ENCODE measurements at regions not wholly inside any gene's neighbourhood (a gene's known extent, or its start where the extent isn't known, plus 50 kb on each side); places are given as distances from the start of the nearest gene placed in this dataset.

DNA sequence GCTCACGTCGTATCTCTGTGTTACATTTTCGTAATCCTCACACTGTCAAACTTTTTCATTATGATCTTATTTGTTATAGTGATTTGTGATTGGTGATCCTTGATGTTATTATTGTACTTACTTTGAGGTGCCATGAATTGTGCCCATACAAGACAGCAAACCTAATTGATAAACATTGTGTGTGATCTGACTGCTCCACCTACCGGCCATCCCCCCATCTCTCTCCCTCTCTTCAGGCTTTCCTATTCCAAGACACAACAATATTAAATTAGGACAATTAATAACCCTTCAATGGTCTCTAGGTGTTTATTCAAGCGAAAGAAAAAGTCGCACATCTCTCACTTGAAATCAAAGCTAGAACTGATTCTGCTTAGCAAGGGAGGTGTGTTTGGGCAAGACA is 349.3 kb downstream of the RBM26 start:
- intact Hi-C loops (cut with DNase I), result no loop called here
- Histone ChIP-seq H3K4me3 (no peak overlapping the region), H3K4me1 (replicated peaks in 1 of 2) (no peaks in the 10 kb centered on the region), H3K27ac (no peak overlapping the region), H3K27me3 (no peaks in the 10 kb centered on the region), H3K9me3 (replicated peaks in 1 of 3) (no peaks in the 10 kb centered on the region), H3K36me3 (replicated peaks in 1 of 2) (no peaks in the 10 kb centered on the region)
- TF ChIP-seq POLR2A (IDR thresholded peaks at IDR 0.05), result no peak
- TF ChIP-seq, protein P1, sequence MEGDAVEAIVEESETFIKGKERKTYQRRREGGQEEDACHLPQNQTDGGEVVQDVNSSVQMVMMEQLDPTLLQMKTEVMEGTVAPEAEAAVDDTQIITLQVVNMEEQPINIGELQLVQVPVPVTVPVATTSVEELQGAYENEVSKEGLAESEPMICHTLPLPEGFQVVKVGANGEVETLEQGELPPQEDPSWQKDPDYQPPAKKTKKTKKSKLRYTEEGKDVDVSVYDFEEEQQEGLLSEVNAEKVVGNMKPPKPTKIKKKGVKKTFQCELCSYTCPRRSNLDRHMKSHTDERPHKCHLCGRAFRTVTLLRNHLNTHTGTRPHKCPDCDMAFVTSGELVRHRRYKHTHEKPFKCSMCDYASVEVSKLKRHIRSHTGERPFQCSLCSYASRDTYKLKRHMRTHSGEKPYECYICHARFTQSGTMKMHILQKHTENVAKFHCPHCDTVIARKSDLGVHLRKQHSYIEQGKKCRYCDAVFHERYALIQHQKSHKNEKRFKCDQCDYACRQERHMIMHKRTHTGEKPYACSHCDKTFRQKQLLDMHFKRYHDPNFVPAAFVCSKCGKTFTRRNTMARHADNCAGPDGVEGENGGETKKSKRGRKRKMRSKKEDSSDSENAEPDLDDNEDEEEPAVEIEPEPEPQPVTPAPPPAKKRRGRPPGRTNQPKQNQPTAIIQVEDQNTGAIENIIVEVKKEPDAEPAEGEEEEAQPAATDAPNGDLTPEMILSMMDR (IDR thresholded peaks at IDR 0.05), result no peak
- no peak for DNase-seq
- WGBS, 4 donors, result 79 to 85% (median 79%) methylated on average over 6 of the region's 6 CpGs

DNA sequence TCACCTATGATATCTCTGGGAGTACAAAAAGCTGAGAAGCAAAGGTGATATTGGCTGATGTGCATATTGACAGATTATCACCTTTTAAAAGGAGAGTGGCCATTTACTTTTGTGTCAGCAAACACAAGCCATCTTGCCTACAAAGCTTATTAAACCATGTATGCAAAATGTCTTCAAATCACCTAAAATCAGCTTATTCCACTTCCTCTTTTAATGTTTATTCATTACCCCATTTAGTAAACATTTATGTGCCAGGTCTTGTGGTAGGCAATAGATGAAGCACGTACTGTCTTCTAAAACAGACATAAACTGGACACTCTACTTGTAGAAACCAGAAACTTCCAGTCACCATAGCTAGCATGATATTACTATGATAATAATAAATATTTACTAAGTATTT is 354.6 kb downstream of the RBM26 start:
- WGBS, 4 donors, result 57 to 76% (median 64%) methylated on average over 1 of the region's 1 CpG
- TF ChIP-seq, protein P1 (IDR thresholded peaks at IDR 0.05), result no peak
- no peak for TF ChIP-seq POLR2A (IDR thresholded peaks at IDR 0.05)
- Histone ChIP-seq H3K4me3 (no peak overlapping the region), H3K27me3 (no peaks in the 10 kb centered on the region), H3K4me1 (replicated peaks in 1 of 2) (no peaks in the 10 kb centered on the region), H3K36me3 (replicated peaks in 1 of 2) (no peaks in the 10 kb centered on the region), H3K9me3 (replicated peaks in 1 of 3) (no peaks in the 10 kb centered on the region), H3K27ac (no peak overlapping the region)
- no peak for DNase-seq
- intact Hi-C loops (cut with DNase I), result no loop called here

DNA sequence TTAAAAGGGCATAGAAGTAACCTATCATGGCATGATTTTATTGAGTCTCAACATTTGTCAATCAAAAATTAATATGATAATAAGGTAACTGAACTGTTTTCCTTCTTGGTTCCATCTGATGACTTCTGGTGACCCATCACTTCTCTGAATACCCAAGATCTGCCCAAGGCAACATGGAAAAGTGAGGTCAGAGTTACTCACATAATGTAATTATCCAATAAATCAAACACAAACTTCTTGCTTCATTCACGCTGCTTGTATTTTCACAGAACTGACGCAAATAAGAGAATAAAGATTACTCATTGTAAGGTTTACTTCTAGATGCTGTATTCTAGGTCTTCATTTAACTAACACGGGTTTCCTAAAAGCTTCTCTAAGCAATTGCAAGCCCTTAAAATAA is 361.6 kb downstream of the RBM26 start:
- TF ChIP-seq, protein P1 (IDR thresholded peaks at IDR 0.05), result no peak
- TF ChIP-seq POLR2A (IDR thresholded peaks at IDR 0.05), result no peak
- DNase-seq, result no peak
- Histone ChIP-seq H3K36me3 (replicated peaks in 1 of 2) (no peaks in the 10 kb centered on the region), H3K9me3 (replicated peaks in 1 of 3) (no peaks in the 10 kb centered on the region), H3K4me3 (no peak overlapping the region), H3K27me3 (no peaks in the 10 kb centered on the region), H3K4me1 (replicated peaks in 1 of 2) (no peaks in the 10 kb centered on the region), H3K27ac (no peak overlapping the region)
- intact Hi-C loops (cut with DNase I), result no loop called here
- 61 to 80% (median 67%) methylated on average over 3 of the region's 3 CpGs for WGBS, 4 donors

DNA sequence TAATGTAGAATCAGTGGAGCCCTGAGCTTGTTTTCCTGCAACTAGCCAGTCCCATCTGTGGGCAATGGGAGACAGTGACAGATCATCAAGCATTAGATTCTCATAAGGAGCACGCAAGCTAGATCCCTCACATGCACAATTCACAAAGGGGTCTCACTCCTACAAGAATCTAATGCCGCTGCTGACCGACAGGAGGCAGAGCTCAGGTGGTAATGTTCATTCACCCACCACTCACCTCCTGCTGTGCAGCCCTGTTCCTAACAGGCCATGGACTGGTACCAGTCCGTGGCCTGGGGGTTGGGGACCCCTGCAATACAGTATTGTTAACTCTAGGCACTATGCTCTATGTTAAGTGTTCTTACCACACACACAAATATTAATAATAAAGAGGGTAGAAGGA is 362.8 kb downstream of the RBM26 start:
- Histone ChIP-seq H3K36me3 (replicated peaks in 1 of 2) (no peaks in the 10 kb centered on the region), H3K4me3 (no peak overlapping the region), H3K9me3 (replicated peaks in 1 of 3) (no peaks in the 10 kb centered on the region), H3K27ac (no peak overlapping the region), H3K4me1 (replicated peaks in 1 of 2) (no peaks in the 10 kb centered on the region), H3K27me3 (no peaks in the 10 kb centered on the region)
- WGBS, 4 donors, result 52 to 79% (median 73%) methylated on average over 3 to 4 of the region's 4 CpGs
- no peak for TF ChIP-seq POLR2A (IDR thresholded peaks at IDR 0.05)
- TF ChIP-seq, protein P1 (IDR thresholded peaks at IDR 0.05), result no peak
- intact Hi-C loops (cut with DNase I), result no loop called here
- DNase-seq, result no peak

Data from adrenal gland (tissue), 9 donors.